Fibroblast of gingiva (primary cell): ENCODE measurements at regions not wholly inside any gene's neighbourhood (a gene's known extent, or its start where the extent isn't known, plus 50 kb on each side); places are given as distances from the start of the nearest gene placed in this dataset.
"Not testable (repeated sequence)": the region's sequence is repeated elsewhere in the genome, so short reads cannot be mapped to it uniquely, and the experiment has no call there.

Source experiments
- DNase-seq: peaks from one replicate; pipeline ENCODE4 v3.0.0-alpha.2; 2011; ENCODE audit warnings: low read depth

GRCh38 chr12:131551675-131552491 is 159.0 kb upstream of the SFSWAP start:
- DNase-seq = no peak

- DNase-seq = no peak
Measured at GRCh38 chr12:131552492-131552863, 158.4 kb upstream of the SFSWAP start.

DNA sequence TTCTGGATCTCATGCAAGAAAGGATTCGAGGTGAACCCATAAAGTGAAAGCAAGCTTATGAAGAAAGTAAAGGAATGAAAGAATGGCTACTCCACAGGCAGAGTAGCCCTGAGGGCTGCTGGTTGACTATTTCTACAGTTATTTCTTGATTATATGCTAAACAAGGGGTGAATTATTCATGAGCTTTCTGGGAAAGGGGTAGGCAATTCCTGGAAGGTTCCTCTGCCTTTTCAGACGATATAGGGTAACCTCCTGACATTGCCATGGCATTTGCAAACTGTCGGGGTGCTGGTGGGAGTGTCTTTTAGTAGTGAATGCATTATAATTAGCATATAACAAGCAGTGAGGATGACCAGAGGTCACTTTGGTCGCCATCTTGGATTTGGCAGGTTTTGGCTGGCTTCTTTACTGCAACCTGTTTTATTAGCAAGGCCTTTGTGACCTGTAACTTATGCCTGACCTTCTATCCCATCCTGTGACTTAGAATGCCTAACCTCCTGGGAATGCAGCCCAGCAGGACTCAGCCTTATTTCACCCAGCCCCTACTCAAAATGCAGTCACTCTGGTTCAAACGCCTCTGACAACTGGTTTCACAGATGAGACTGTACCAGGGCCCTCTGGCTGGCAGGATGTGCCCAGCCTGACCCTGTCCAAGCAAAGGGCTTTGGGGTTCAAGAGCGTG is 157.7 kb upstream of the SFSWAP start:
- DNase-seq = no peak

DNA sequence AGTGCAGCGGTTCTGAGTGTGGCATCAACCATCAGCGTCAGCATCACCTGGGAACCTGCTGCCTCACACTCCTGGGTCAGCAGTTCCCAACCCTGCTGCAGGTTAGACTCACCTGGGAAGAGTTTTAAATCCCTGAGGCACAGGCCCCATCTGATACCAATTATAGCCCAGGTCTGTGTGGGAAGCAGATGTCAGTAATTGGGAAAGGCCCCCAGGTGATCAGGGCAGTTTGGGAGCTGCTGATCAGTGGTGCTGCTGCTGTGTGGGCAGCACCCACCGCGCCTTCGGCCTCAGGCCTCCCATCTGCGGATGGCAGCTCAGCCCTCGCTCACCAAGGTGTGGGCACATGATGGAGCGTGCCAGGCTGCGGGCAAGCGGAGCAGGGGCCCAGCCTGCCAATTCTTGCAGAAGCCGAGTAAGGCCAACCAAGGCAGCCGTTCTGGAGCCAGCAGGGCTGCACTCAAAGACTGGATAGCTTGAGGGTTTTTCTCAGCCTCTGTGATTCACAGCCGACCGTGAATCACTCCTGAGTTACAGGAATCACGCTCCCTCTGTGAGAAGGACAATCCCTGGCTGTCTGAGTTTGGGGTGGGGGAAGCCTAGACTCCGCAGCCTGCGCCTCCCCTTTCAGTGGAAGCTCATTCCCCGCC is 155.6 kb upstream of the SFSWAP start:
- no peak for DNase-seq

DNA sequence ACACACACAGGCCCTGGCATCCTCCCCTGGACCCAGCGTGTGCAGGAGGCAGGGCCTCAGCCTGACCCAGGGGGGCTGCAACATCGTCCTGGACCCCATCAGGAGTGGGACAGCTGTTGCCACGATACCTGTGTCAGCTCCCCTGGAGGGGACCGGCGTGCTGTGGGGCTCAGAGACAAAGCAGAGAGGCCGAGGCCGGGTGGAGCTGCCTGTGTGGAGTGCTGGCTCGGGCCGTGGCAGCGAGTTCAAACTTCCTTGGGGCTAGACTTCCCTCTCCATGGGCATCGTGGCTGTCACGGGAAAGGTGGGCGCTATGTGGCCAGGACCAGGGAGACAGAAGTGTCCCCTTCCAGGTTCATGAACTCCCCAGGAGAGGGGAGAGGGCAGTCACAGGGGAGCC is 155.0 kb upstream of the SFSWAP start:
- no peak for DNase-seq

DNA sequence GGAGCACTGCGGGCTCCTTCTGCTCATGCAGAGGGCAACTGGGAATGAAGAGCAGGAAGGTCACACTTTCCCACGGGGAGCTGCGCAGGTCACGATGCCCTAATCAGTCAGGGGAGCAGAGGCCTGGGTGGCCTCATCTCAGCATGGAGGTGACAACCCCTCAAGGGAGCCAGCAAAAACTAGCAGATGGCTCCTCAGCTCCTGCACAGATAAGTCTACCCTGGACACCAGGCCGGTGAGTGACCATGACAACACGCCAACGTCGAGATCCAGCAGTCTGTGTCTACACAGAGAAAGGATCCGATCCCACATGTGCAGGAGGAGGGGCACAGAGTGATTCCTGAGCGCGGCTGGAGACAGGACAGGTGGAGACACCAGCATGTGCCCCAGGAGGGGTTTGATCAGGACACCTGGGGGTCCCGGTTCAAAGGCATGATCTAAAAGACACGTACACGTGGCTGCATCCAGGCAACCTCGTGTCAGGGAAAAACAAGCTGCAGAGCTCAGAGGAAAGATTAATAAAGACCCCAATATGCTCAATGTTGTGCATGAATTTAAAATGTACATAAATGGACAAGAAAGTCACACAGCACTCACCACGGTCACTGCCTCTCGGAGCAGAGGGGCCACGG is 153.7 kb upstream of the SFSWAP start:
- no peak for DNase-seq

DNA sequence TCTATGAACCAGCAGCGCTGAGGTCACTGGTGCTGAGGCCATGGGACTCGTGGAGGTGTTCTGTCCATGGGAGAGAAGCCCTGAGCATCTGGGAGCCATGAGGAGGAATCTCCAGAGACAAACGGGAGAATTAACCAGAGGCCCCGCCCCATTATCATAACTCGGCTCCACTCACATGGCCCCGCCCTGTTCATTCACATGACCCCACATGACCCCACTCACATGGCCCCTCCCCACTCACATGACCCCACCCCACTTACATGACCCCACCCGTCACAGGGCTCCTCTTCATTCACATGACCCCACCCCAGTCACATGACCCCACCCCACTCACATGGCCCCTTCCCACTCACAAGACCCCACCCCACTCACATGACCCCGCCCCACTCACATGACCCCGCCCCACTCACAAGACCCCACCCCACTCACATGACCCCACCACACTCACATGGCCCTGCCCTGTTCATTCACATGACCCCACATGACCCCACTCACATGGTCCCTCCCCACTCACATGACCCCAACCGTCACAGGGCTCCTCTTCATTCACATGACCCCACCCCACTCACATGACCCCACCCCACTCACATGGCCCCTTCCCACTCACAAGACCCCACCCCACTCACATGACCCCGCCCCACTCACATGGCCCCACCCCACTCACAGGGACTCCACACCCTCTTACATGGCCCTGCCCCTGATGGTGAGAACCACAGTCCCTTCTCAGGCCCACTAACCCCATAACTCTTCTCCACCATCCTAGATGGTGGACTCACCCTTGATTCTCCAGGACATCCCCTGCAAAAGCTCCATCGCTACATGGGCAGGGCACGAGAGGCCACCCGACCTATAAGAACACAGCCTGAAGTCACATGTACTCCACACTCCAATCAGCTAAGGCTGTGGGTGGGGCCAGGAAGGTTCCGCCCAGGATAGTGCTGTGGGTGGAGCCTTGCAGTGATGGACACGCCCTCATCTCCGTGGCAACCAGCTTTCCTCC is 151.1 kb upstream of the SFSWAP start:
- DNase-seq = no peak

GRCh38 chr12:131561051-131561450 is 149.8 kb upstream of the SFSWAP start:
- no peak for DNase-seq

GRCh38 chr12:131561891-131562684 is 148.8 kb upstream of the SFSWAP start:
- DNase-seq = no peak

DNA sequence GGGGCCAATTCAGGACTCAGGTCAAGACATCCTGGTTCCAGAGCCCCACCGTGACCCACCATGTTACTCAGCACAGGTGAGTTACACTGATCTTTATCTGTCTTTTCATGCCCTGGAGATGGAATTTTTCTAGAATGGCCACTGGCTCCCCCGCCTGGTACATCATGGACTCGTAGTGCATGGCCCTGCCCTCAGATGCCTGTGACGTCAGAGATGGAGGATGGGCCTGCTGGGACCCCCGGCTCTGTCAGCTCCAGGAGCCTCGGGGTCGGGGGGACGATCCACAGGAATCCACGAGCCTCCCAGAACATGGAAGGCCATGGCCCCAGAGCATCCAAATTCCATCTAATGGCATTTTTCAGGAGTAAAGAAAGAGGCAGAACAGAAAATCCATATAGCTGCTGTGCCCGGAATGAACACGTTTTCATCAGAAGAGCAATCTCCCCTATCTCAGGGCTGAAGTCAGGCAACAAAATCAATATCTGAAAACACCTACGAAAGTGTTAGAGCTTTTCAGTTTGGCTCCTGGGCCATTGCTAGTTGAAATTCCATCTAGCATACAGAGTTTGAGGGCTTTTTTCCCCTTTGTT is 146.7 kb upstream of the SFSWAP start:
- not testable (repeated sequence) for DNase-seq

- DNase-seq = no peak
Measured at GRCh38 chr12:131564845-131565244, 146.0 kb upstream of the SFSWAP start.

DNA sequence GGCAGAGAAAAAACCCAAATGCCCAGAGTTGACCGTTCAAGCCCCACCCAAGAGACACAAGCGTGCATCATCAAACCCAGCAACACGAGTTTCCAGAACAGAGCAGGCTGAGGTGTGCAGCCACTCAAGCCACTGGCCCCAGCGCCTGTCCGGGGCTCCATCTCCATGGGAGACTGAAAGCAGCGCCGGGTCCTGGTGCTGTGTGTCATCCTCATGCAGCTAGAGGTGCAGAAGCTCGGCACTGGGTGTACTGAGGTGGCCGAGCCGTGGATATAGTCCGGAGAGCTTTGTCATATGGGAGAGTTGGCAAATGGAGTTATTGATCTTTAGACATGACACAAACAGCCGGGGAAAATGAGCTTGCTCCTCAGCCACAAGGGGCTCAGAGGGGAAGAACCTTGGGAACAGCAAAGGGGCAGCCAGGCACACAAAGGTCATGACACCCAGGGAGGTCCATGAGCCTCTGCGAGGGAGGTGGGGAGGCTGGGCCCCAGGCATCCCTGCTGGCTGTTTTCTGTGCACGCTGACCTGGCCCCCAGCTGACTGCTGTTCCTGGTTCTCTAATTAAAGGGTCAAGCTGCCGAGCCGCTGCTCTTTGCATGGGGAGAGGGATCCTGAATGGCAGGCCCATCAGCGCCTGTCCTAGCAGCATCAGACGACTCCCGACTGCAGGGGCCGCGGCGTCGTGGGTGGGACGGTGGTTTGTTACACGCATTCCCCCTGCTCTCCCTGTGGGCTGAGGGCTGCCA is 145.4 kb upstream of the SFSWAP start:
- no peak for DNase-seq

DNA sequence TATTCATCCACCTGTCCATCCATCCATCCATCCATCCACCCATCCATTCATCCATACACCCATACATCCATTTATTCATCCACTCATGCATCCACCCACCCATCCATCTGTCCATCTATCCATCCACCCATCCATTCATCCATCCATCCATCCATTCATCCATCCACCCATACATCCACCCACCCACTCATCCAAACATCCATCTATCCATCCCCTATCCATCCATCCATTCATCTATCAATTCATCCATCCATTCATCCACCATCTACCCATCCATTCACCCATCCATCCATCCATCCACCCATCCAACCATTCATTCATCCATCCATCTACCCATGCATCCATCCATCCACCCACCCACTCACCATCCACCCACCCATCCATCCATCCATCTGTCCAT is 142.6 kb upstream of the SFSWAP start:
- no peak for DNase-seq

- DNase-seq = no peak
Measured at GRCh38 chr12:131570596-131570995, 140.3 kb upstream of the SFSWAP start.

- DNase-seq = no peak
Measured at GRCh38 chr12:131571827-131572226, 139.1 kb upstream of the SFSWAP start.

DNA sequence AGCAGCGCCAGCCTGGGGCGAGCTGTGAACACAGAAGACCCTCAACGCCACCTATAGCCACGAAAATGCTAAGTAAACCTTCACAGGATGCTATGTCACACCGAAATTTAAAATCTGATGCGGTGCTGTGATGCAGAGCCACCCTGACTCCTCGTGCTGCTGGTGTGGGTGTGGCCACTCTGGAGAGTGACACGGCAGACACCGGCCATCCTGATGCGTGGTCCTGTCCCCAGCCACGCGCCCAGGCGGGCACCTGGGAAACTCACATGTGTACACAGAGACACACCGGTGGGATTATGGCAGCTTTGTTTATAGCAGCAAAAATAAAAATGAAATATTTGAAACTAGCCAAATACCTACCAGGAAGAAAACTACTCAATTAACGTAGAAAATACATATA is 138.3 kb upstream of the SFSWAP start:
- DNase-seq = no peak

- peak; percentile 62 for DNase-seq
Measured at GRCh38 chr12:131573631-131574394, 137.1 kb upstream of the SFSWAP start.

GRCh38 chr12:131574395-131574771 is 136.5 kb upstream of the SFSWAP start:
- DNase-seq = no peak

DNA sequence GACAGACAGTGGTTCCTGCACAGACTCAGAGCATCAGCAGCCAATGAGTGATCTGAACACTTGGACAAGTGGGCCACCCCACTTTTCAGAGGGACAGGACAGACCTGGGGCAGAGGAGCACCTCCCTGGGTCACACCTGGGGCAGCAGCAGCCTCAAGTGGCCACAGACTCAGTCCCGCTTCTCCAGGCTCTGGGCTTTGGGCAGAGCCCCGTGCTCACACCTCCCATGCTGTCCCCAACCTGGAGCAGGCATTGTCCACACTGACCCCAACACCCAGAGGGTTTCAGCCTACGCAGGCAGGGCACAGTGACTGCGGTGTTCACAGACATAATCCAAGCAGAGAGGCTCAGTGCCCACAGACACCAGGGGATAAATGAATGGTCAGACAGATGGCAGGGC is 135.5 kb upstream of the SFSWAP start:
- no peak for DNase-seq
